HCT116 (cell line): ENCODE measurements at regions not wholly inside any gene's neighbourhood (a gene's known extent, or its start where the extent isn't known, plus 50 kb on each side); places are given as distances from the start of the nearest gene placed in this dataset.
"Not testable (repeated sequence)": the region's sequence is repeated elsewhere in the genome, so short reads cannot be mapped to it uniquely, and the experiment has no call there.

ENCODE experiments used
- ATAC-seq: fragments of 200-7000 bp; cut with Tn5 transposase; 2 replicates; pipeline ENCODE4 v1.9.1; 2020; ENCODE audit warnings: mild to moderate bottlenecking, moderate library complexity
- BruUV-seq: library from RNA; stranded (reverse); fragments of 400-500 nt; replicated peaks from 2 replicates; lab custom pipeline; 2021; lab: Mats Ljungman, UMichigan
- CTCF ChIA-PET: fragments of 300-600 bp; sonication (Branson Sonifier 250); formaldehyde crosslinking; loops from one replicate; lab custom pipeline; 2021; ENCODE audit warnings: antibody characterized with exemption; lab: Charles Lee
- POLR2A ChIA-PET: fragments of 300-600, 350-600 bp; sonication (Branson Sonifier 250); formaldehyde crosslinking; loops from one replicate; lab custom pipeline; 2021; ENCODE audit warnings: antibody characterized with exemption; lab: Charles Lee
- RAD21 ChIA-PET, 2 experiments: fragments of 300-600 bp; sonication (Branson Sonifier 250); formaldehyde crosslinking; loops; one replicate each; lab custom pipeline; 2023; ENCODE audit warnings: low total read pairs in 2 of 2; ENCODE audit not compliant: uncharacterized antibody in 2 of 2, unreplicated experiment in 2 of 2, low non-redundant PET in 1 of 2; lab: Charles Lee
- DNase-seq: peaks from one replicate; pipeline ENCODE4 v3.0.0-alpha.2; 2010; ENCODE audit warnings: low read depth, low spot score
- H2AFZ ChIP-seq: fragments of 200-600 bp; shearing (Covaris generic), sonication (generic); 2 replicates; pipeline ENCODE4 v1.6.1; 2017; ENCODE audit warnings: low read depth, mixed run types, mixed read lengths, antibody characterized with exemption, low read length; ENCODE audit not compliant: poor library complexity, severe bottlenecking
- H3K27ac ChIP-seq: 2 replicates; pipeline ENCODE4 v1.5.1; 2012; ENCODE audit warnings: low read depth, low read length
- H3K27me3 ChIP-seq: fragments of 200-600 bp; sonication (generic); 2 replicates; pipeline ENCODE4 v1.6.1; 2016; ENCODE audit warnings: mixed run types, low read length, mixed read lengths; ENCODE audit not compliant: insufficient read depth
- H3K36me3 ChIP-seq, 2 experiments: fragments of 200-500 bp in 1 of 2; fragments of 200-600 bp in 1 of 2; sonication (Bioruptor generic) in 1 of 2; sonication (generic) in 1 of 2; 2 replicates each; pipeline versions ENCODE4 v1.5.1 to v1.6.1; 2014 to 2016; ENCODE audit warnings: low read length in 2 of 2, inconsistent platforms in 1 of 2, mixed read lengths in 1 of 2, mixed run types in 1 of 2; ENCODE audit not compliant: insufficient read depth in 2 of 2, control insufficient read depth in 1 of 2
- H3K4me1 ChIP-seq, 2 experiments: fragments of 200-600 bp in 1 of 2; sonication (generic) in 1 of 2; 2 replicates each; pipeline versions ENCODE4 v1.5.1 to v1.6.1; 2012 to 2017; ENCODE audit warnings: low read length in 2 of 2, inconsistent platforms in 1 of 2, mild to moderate bottlenecking in 1 of 2, mixed read lengths in 1 of 2, mixed run types in 1 of 2, moderate library complexity in 1 of 2; ENCODE audit not compliant: insufficient read depth in 2 of 2, control insufficient read depth in 1 of 2
- H3K4me2 ChIP-seq: fragments of 200-600 bp; sonication (generic); 2 replicates; pipeline ENCODE4 v1.6.1; 2017; ENCODE audit warnings: mixed run types, low read length, mixed read lengths
- H3K4me3 ChIP-seq, 2 experiments: fragments of 200-600 bp in 1 of 2; sonication (generic) in 1 of 2; replicated peaks in 1 of 2; 2 replicates each; pipeline ENCODE4 v1.5.1; 2011 to 2016; ENCODE audit warnings: low read length in 2 of 2, control low read depth in 1 of 2, low read depth in 1 of 2, mild to moderate bottlenecking in 1 of 2, mixed read lengths in 1 of 2, mixed run types in 1 of 2
- H3K79me2 ChIP-seq: fragments of 200-600 bp; sonication (generic); 2 replicates; pipeline ENCODE4 v1.6.1; 2017; ENCODE audit warnings: mild to moderate bottlenecking, mixed run types, low read length, moderate library complexity, mixed read lengths; ENCODE audit not compliant: insufficient read depth
- H3K9ac ChIP-seq: fragments of 200-600 bp; sonication (generic); 2 replicates; pipeline ENCODE4 v1.6.1; 2016; ENCODE audit warnings: low read length, mixed read lengths
- H3K9me2 ChIP-seq: fragments of 200-600 bp; sonication (generic), shearing (Covaris generic); 2 replicates; pipeline ENCODE4 v1.6.1; 2017; ENCODE audit warnings: mixed run types, mild to moderate bottlenecking, moderate library complexity; ENCODE audit not compliant: insufficient read depth
- H3K9me3 ChIP-seq, 2 experiments: fragments of 200-500 bp in 1 of 2; fragments of 200-600 bp in 1 of 2; sonication (Bioruptor generic) in 1 of 2; sonication (generic) in 1 of 2; 2 replicates each; pipeline ENCODE4 v1.6.1; 2014 to 2017; ENCODE audit warnings: low read length in 2 of 2, mixed read lengths in 2 of 2, inconsistent platforms in 1 of 2, low read depth in 1 of 2, mild to moderate bottlenecking in 1 of 2, mixed run types in 1 of 2, moderate library complexity in 1 of 2; ENCODE audit not compliant: control insufficient read depth in 1 of 2, insufficient read depth in 1 of 2
- H4K20me1 ChIP-seq: fragments of 200-600 bp; sonication (generic), shearing (Covaris generic); 2 replicates; pipeline ENCODE4 v1.6.1; 2017; ENCODE audit warnings: mixed run types, mild to moderate bottlenecking, moderate library complexity; ENCODE audit not compliant: insufficient read depth
- CBX3 ChIP-seq: IDR thresholded peaks from 2 replicates; pipeline ENCODE4 v1.6.1; 2012; ENCODE audit warnings: low read depth
- EZH2 ChIP-seq: fragments of 200-600 bp; sonication (generic); IDR thresholded peaks from 2 replicates; pipeline ENCODE4 v1.6.1; 2017; ENCODE audit warnings: antibody characterized with exemption, mixed run types
- FOSL1 ChIP-seq: IDR thresholded peaks from 2 replicates; pipeline ENCODE4 v1.6.1; 2012; ENCODE audit warnings: low read depth
- POLR2A ChIP-seq: IDR thresholded peaks from 2 replicates; pipeline ENCODE4 v1.7.0; 2011; ENCODE audit warnings: borderline replicate concordance; ENCODE audit not compliant: insufficient read depth, insufficient read length; ENCODE audit errors: extremely low read depth
- RAD21 ChIP-seq: IDR thresholded peaks from 2 replicates; pipeline ENCODE4 v1.6.1; 2012; ENCODE audit warnings: low read depth, mild to moderate bottlenecking
- SIN3A ChIP-seq: IDR thresholded peaks from 2 replicates; pipeline ENCODE4 v1.6.1; 2012; ENCODE audit warnings: low read depth
- SP1 ChIP-seq: IDR thresholded peaks from 2 replicates; pipeline ENCODE4 v1.6.1; 2012; ENCODE audit warnings: low read depth
- TCF7L2 ChIP-seq: IDR thresholded peaks from 2 replicates; pipeline ENCODE4 v1.7.0; 2011; ENCODE audit warnings: borderline replicate concordance, inconsistent platforms; ENCODE audit not compliant: insufficient read depth, insufficient read length; ENCODE audit errors: extremely low read depth
- YY1 ChIP-seq: IDR thresholded peaks from 2 replicates; pipeline ENCODE4 v1.6.1; 2011; ENCODE audit warnings: low read length, low read depth, moderate library complexity, mild to moderate bottlenecking; ENCODE audit not compliant: insufficient replicate concordance; ENCODE audit errors: extremely low read depth
- intact Hi-C: fragments of 100-400 bp; cut with micrococcal nuclease; formaldehyde crosslinking; loops from 2 replicates; pipeline ENCODE4 v1.10.0; 2022
- TF ChIP-seq, protein P1 (sequence below): IDR thresholded peaks from 2 replicates; pipeline ENCODE4 v1.6.1; 2012; ENCODE audit warnings: low read depth
- TF ChIP-seq, protein P2 (sequence below), 3 experiments: fragments of 200-600 bp in 1 of 3; sonication (generic) in 1 of 3; IDR thresholded peaks in 2 of 3; conservative IDR thresholded peaks in 1 of 3; 2 replicates each; pipeline ENCODE4 v1.5.1; 2012 to 2017; ENCODE audit warnings: low read depth in 2 of 3, low read length in 2 of 3, antibody characterized with exemption in 1 of 3, borderline replicate concordance in 1 of 3, control low read depth in 1 of 3, mild to moderate bottlenecking in 1 of 3, mixed read lengths in 1 of 3, mixed run types in 1 of 3, moderate library complexity in 1 of 3; ENCODE audit not compliant: insufficient read depth in 1 of 3
- TF ChIP-seq, protein P3 (sequence below): IDR thresholded peaks from 2 replicates; pipeline ENCODE4 v1.6.1; 2012
- TF ChIP-seq, protein P4 (sequence below): IDR thresholded peaks from 2 replicates; pipeline ENCODE4 v1.6.1; 2011; ENCODE audit warnings: mild to moderate bottlenecking, low read length, moderate library complexity; ENCODE audit not compliant: insufficient replicate concordance; ENCODE audit errors: extremely low read depth

DNA sequence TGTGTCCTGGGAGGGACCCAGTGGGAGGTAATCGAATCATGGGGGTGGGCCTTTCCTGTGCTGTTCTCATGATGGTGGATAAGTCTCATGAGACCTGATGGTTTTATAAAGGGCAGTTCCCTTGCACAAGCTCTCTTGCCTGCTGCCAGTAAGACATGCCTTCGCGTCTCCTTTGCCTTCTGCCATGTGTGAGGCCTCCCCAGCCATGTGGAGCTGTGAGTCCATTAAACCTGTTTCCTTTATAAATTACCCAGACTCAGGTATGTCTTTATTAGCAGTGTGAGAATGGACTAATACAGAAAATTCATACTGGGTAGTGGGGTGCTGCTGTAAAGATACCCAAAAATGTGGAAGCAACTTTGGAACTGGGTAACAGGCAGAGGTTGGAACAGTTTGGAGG, 300.0 kb upstream of the ZFP42 start:
- BruUV-seq, H3K27ac ChIP-seq, ATAC-seq, H3K4me1 ChIP-seq, H3K27me3 ChIP-seq, H3K9ac ChIP-seq, H3K79me2 ChIP-seq, H4K20me1 ChIP-seq, DNase-seq, CTCF ChIA-PET, H3K4me3 ChIP-seq, RAD21 ChIA-PET, H3K36me3 ChIP-seq, H3K9me3 ChIP-seq, POLR2A ChIA-PET, H3K9me2 ChIP-seq, H3K4me2 ChIP-seq, intact Hi-C loops, H2AFZ ChIP-seq: not testable (repeated sequence)

DNA sequence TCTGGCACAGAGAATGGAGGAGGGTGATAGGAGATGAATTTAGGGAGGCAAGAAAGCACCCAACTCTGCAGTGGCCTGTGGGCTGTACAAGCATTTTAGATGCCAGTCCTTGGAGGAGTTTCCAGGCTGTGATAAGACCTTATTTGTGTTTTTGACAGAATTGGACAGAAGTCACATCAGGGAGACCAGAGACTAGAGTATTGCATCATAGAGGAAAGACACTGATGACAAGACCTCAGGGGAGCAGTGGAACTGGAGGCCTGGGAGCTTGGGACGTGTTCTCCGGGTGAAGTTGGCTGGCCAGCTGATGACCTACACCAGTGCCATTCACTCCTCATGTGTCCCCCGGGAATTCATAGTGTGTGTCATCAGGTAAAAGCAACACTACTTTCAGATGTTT, 284.0 kb upstream of the ZFP42 start:
- H3K9ac ChIP-seq, result no peak overlapping the region
- ChIA-PET RAD21 (no interaction called here), POLR2A (no interaction called here), CTCF (no interaction called here)
- BruUV-seq, result no TSS peak
- H3K4me2 ChIP-seq, result no peak overlapping the region
- H2AFZ ChIP-seq, result no peak overlapping the region
- no peaks in the 10 kb centered on the region for H3K4me1 ChIP-seq
- no peaks in the 10 kb centered on the region for H4K20me1 ChIP-seq
- intact Hi-C loops, result no loop called here
- no peak for ATAC-seq
- peaks cover 0 to 6% of the 10 kb centered on the region in 2 experiments; a peak in 1 of 4 replicates for H3K9me3 ChIP-seq
- H3K36me3 ChIP-seq, result no peaks in the 10 kb centered on the region
- no peaks in the 10 kb centered on the region for H3K79me2 ChIP-seq
- H3K9me2 ChIP-seq, result no peaks in the 10 kb centered on the region
- no peaks in the 10 kb centered on the region for H3K27me3 ChIP-seq
- no peak overlapping the region for H3K4me3 ChIP-seq
- DNase-seq, result no peak
- no peak overlapping the region for H3K27ac ChIP-seq
- TF ChIP-seq TCF7L2, result no peak
- TF ChIP-seq CBX3, result no peak
- TF ChIP-seq SP1, result no peak
- TF ChIP-seq, protein P1, sequence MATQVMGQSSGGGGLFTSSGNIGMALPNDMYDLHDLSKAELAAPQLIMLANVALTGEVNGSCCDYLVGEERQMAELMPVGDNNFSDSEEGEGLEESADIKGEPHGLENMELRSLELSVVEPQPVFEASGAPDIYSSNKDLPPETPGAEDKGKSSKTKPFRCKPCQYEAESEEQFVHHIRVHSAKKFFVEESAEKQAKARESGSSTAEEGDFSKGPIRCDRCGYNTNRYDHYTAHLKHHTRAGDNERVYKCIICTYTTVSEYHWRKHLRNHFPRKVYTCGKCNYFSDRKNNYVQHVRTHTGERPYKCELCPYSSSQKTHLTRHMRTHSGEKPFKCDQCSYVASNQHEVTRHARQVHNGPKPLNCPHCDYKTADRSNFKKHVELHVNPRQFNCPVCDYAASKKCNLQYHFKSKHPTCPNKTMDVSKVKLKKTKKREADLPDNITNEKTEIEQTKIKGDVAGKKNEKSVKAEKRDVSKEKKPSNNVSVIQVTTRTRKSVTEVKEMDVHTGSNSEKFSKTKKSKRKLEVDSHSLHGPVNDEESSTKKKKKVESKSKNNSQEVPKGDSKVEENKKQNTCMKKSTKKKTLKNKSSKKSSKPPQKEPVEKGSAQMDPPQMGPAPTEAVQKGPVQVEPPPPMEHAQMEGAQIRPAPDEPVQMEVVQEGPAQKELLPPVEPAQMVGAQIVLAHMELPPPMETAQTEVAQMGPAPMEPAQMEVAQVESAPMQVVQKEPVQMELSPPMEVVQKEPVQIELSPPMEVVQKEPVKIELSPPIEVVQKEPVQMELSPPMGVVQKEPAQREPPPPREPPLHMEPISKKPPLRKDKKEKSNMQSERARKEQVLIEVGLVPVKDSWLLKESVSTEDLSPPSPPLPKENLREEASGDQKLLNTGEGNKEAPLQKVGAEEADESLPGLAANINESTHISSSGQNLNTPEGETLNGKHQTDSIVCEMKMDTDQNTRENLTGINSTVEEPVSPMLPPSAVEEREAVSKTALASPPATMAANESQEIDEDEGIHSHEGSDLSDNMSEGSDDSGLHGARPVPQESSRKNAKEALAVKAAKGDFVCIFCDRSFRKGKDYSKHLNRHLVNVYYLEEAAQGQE, result no peak
- TF ChIP-seq FOSL1, result no peak
- TF ChIP-seq, protein P2, sequence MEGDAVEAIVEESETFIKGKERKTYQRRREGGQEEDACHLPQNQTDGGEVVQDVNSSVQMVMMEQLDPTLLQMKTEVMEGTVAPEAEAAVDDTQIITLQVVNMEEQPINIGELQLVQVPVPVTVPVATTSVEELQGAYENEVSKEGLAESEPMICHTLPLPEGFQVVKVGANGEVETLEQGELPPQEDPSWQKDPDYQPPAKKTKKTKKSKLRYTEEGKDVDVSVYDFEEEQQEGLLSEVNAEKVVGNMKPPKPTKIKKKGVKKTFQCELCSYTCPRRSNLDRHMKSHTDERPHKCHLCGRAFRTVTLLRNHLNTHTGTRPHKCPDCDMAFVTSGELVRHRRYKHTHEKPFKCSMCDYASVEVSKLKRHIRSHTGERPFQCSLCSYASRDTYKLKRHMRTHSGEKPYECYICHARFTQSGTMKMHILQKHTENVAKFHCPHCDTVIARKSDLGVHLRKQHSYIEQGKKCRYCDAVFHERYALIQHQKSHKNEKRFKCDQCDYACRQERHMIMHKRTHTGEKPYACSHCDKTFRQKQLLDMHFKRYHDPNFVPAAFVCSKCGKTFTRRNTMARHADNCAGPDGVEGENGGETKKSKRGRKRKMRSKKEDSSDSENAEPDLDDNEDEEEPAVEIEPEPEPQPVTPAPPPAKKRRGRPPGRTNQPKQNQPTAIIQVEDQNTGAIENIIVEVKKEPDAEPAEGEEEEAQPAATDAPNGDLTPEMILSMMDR (IDR thresholded peaks at IDR 0.05 in 2 of 3, conservative IDR thresholded peaks at IDR 0.05 in 1 of 3; ENCODE audit: borderline replicate concordance in 1 of 3, insufficient read depth in 1 of 3, low read depth in 2 of 3, low read length in 2 of 3), result no peak
- no peak for TF ChIP-seq RAD21
- TF ChIP-seq POLR2A, result no peak
- TF ChIP-seq YY1, result no peak
- TF ChIP-seq, protein P3, sequence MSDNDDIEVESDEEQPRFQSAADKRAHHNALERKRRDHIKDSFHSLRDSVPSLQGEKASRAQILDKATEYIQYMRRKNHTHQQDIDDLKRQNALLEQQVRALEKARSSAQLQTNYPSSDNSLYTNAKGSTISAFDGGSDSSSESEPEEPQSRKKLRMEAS, result no peak
- TF ChIP-seq EZH2, result no peak
- TF ChIP-seq, protein P4, sequence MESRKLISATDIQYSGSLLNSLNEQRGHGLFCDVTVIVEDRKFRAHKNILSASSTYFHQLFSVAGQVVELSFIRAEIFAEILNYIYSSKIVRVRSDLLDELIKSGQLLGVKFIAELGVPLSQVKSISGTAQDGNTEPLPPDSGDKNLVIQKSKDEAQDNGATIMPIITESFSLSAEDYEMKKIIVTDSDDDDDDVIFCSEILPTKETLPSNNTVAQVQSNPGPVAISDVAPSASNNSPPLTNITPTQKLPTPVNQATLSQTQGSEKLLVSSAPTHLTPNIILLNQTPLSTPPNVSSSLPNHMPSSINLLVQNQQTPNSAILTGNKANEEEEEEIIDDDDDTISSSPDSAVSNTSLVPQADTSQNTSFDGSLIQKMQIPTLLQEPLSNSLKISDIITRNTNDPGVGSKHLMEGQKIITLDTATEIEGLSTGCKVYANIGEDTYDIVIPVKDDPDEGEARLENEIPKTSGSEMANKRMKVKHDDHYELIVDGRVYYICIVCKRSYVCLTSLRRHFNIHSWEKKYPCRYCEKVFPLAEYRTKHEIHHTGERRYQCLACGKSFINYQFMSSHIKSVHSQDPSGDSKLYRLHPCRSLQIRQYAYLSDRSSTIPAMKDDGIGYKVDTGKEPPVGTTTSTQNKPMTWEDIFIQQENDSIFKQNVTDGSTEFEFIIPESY, result no peak
- TF ChIP-seq SIN3A, result no peak
